GDM1 (cell line): ENCODE measurements at regions not wholly inside any gene's neighbourhood (a gene's known extent, or its start where the extent isn't known, plus 50 kb on each side); places are given as distances from the start of the nearest gene placed in this dataset.
"Not testable (repeated sequence)": the region's sequence is repeated elsewhere in the genome, so short reads cannot be mapped to it uniquely, and the experiment has no call there.

Source experiments
- DNase-seq: peaks from one replicate; lab custom pipeline; 2025; lab: John Stamatoyannopoulos, UW

- DNase-seq, result no peak
These were observed 311.5 kb downstream of the SOCS6 start for GRCh38 chr18:70600225-70600925.

GRCh38 chr18:70598406-70598805 is 309.6 kb downstream of the SOCS6 start:
- no peak for DNase-seq

- DNase-seq, result no peak
These were observed 294.1 kb downstream of the SOCS6 start for GRCh38 chr18:70582981-70583380.

GRCh38 chr18:70578480-70578879 is 289.6 kb downstream of the SOCS6 start:
- DNase-seq, result no peak

GRCh38 chr18:70577023-70577420 is 288.2 kb downstream of the SOCS6 start:
- DNase-seq, result no peak

GRCh38 chr18:70576276-70577022 is 287.6 kb downstream of the SOCS6 start:
- no peak for DNase-seq

- not testable (repeated sequence) for DNase-seq
These were observed 286.1 kb downstream of the SOCS6 start for GRCh38 chr18:70574951-70575350.

- DNase-seq, result not testable (repeated sequence)
These were observed 280.8 kb downstream of the SOCS6 start for GRCh38 chr18:70569647-70570046.

- DNase-seq, result no peak
These were observed 270.6 kb downstream of the SOCS6 start for GRCh38 chr18:70559446-70559845.

- no peak for DNase-seq
These were observed 269.5 kb downstream of the SOCS6 start for GRCh38 chr18:70558371-70558770.

- DNase-seq, result no peak
These were observed 266.1 kb downstream of the SOCS6 start for GRCh38 chr18:70554854-70555445.

- DNase-seq, result no peak
These were observed 265.1 kb downstream of the SOCS6 start for GRCh38 chr18:70553936-70554260.

- DNase-seq, result no peak
These were observed 264.5 kb downstream of the SOCS6 start for GRCh38 chr18:70553245-70553935.

- DNase-seq, result no peak
These were observed 247.7 kb downstream of the SOCS6 start for GRCh38 chr18:70536370-70537062.

- no peak for DNase-seq
These were observed 246.2 kb downstream of the SOCS6 start for GRCh38 chr18:70535041-70535440.

- not testable (repeated sequence) for DNase-seq
These were observed 236.5 kb downstream of the SOCS6 start for GRCh38 chr18:70525322-70525721.

GRCh38 chr18:70523792-70524182 is 234.9 kb downstream of the SOCS6 start:
- no peak for DNase-seq

- no peak for DNase-seq
These were observed 234.4 kb downstream of the SOCS6 start for GRCh38 chr18:70523035-70523791.

GRCh38 chr18:70522183-70522680 is 233.4 kb downstream of the SOCS6 start:
- DNase-seq, result no peak

GRCh38 chr18:70520867-70521266 is 232.0 kb downstream of the SOCS6 start:
- DNase-seq, result no peak

- no peak for DNase-seq
These were observed 224.8 kb downstream of the SOCS6 start for GRCh38 chr18:70513502-70514171.
